Mesothelial cell of epicardium (in vitro differentiated cells): ENCODE measurements at regions not wholly inside any gene's neighbourhood (a gene's known extent, or its start where the extent isn't known, plus 50 kb on each side); places are given as distances from the start of the nearest gene placed in this dataset.

Experiments used
- DNase-seq, 2 experiments: peaks; one replicate each; pipeline ENCODE4 v3.0.0; 2021; ENCODE audit warnings: low spot score in 2 of 2; ENCODE audit not compliant: unreplicated experiment in 2 of 2
- H3K27ac Mint-ChIP-seq: 2 replicates; pipeline ENCODE4 v1.8.0; 2021; ENCODE audit warnings: mixed read lengths
- H3K27me3 Mint-ChIP-seq: 2 replicates; pipeline ENCODE4 v1.8.0; 2021; ENCODE audit warnings: low read depth, mixed read lengths
- H3K36me3 Mint-ChIP-seq: 2 replicates; pipeline ENCODE4 v1.8.0; 2021; ENCODE audit warnings: mixed read lengths
- H3K4me1 Mint-ChIP-seq: 2 replicates; pipeline ENCODE4 v1.8.0; 2021; ENCODE audit warnings: mixed read lengths
- H3K4me3 Mint-ChIP-seq: 2 replicates; pipeline ENCODE4 v1.8.0; 2021; ENCODE audit warnings: mild to moderate bottlenecking, moderate library complexity, mixed read lengths
- H3K9me3 Mint-ChIP-seq: 2 replicates; pipeline ENCODE4 v1.8.0; 2021; ENCODE audit warnings: mixed read lengths
- CTCF ChIP-seq: fragments of 200-600 bp; sonication (generic); IDR thresholded peaks from one replicate; pipeline ENCODE4 v1.5.0; 2021; ENCODE audit warnings: antibody characterized with exemption; ENCODE audit not compliant: unreplicated experiment

- no peak overlapping the region for H3K4me3 Mint-ChIP-seq
- H3K27me3 Mint-ChIP-seq, result no peaks in the 10 kb centered on the region
- no peak for DNase-seq
- no peak overlapping the region for H3K27ac Mint-ChIP-seq
- TF ChIP-seq CTCF, result no peak
- no peaks in the 10 kb centered on the region for H3K4me1 Mint-ChIP-seq
- H3K36me3 Mint-ChIP-seq, result no peaks in the 10 kb centered on the region
- H3K9me3 Mint-ChIP-seq, result no peaks in the 10 kb centered on the region
Measured at GRCh38 chr10:111698711-111699110, 484.9 kb downstream of the GPAM start.

GRCh38 chr10:111703986-111704385 lies 479.6 kb downstream of the GPAM start:
- Mint-ChIP-seq H3K27me3 (no peaks in the 10 kb centered on the region), H3K9me3 (peaks cover 3% of the 10 kb centered on the region), H3K4me3 (no peak overlapping the region), H3K4me1 (no peaks in the 10 kb centered on the region), H3K36me3 (no peaks in the 10 kb centered on the region), H3K27ac (no peak overlapping the region)
- no peak for DNase-seq
- no peak for TF ChIP-seq CTCF

- Mint-ChIP-seq H3K36me3 (no peaks in the 10 kb centered on the region), H3K27ac (no peak overlapping the region), H3K9me3 (peaks cover 3% of the 10 kb centered on the region), H3K4me3 (no peak overlapping the region), H3K4me1 (no peaks in the 10 kb centered on the region), H3K27me3 (no peaks in the 10 kb centered on the region)
- no peak for DNase-seq
- no peak for TF ChIP-seq CTCF
Measured at GRCh38 chr10:111705021-111705420, 478.5 kb downstream of the GPAM start.

GRCh38 chr10:111706331-111706730 lies 477.2 kb downstream of the GPAM start:
- H3K27me3 Mint-ChIP-seq, result no peaks in the 10 kb centered on the region
- peaks cover 3% of the 10 kb centered on the region for H3K9me3 Mint-ChIP-seq
- H3K4me3 Mint-ChIP-seq, result no peak overlapping the region
- H3K36me3 Mint-ChIP-seq, result no peaks in the 10 kb centered on the region
- no peak overlapping the region for H3K27ac Mint-ChIP-seq
- H3K4me1 Mint-ChIP-seq, result no peaks in the 10 kb centered on the region
- no peak for DNase-seq
- no peak for TF ChIP-seq CTCF

GRCh38 chr10:111707076-111707475 lies 476.5 kb downstream of the GPAM start:
- Mint-ChIP-seq H3K4me3 (no peak overlapping the region), H3K27me3 (no peaks in the 10 kb centered on the region), H3K9me3 (peaks cover 3% of the 10 kb centered on the region), H3K4me1 (no peaks in the 10 kb centered on the region), H3K36me3 (no peaks in the 10 kb centered on the region), H3K27ac (no peak overlapping the region)
- DNase-seq, result no peak
- TF ChIP-seq CTCF, result no peak

- H3K4me3 Mint-ChIP-seq, result no peak overlapping the region
- no peak for DNase-seq
- H3K27me3 Mint-ChIP-seq, result no peaks in the 10 kb centered on the region
- H3K36me3 Mint-ChIP-seq, result no peaks in the 10 kb centered on the region
- TF ChIP-seq CTCF, result no peak
- H3K9me3 Mint-ChIP-seq, result peaks cover 3% of the 10 kb centered on the region
- no peak overlapping the region for H3K27ac Mint-ChIP-seq
- H3K4me1 Mint-ChIP-seq, result no peaks in the 10 kb centered on the region
Measured at GRCh38 chr10:111709603-111710002, 474.0 kb downstream of the GPAM start.
